Activated CD8-positive, alpha-beta T cell treated with anti-CD3 and anti-CD28 coated beads for 36 hours (primary cell): ENCODE measurements at regions not wholly inside any gene's neighbourhood (a gene's known extent, or its start where the extent isn't known, plus 50 kb on each side); places are given as distances from the start of the nearest gene placed in this dataset.

ENCODE experiments used
- ATAC-seq: fragments of 200-7000 bp; cut with Tn5 transposase; one replicate; pipeline ENCODE4 v1.10.0; 2021; ENCODE audit warnings: mild to moderate bottlenecking, moderate library complexity
- CTCF ChIA-PET: fragments of 350-600 bp; sonication (Branson Sonifier 250); formaldehyde crosslinking; loops from one replicate; lab custom pipeline; 2021; ENCODE audit warnings: antibody characterized with exemption; lab: Charles Lee
- POLR2A ChIA-PET: fragments of 350-600 bp; sonication (Branson Sonifier 250); formaldehyde crosslinking; loops from one replicate; lab custom pipeline; 2021; ENCODE audit warnings: antibody characterized with exemption; lab: Charles Lee
- DNase-seq: peaks from one replicate; pipeline ENCODE4 v3.0.0-alpha.2; 2020
- H3K27ac Mint-ChIP-seq: one replicate; pipeline ENCODE4 v1.8.0; 2021; ENCODE audit warnings: mild to moderate bottlenecking, mixed read lengths
- H3K27me3 Mint-ChIP-seq: one replicate; pipeline ENCODE4 v1.8.0; 2021; ENCODE audit warnings: mixed read lengths
- H3K36me3 Mint-ChIP-seq: one replicate; pipeline ENCODE4 v1.8.0; 2021; ENCODE audit warnings: low read depth, mixed read lengths
- H3K4me1 Mint-ChIP-seq: one replicate; pipeline ENCODE4 v1.8.0; 2021; ENCODE audit warnings: low read depth, mixed read lengths
- H3K4me3 Mint-ChIP-seq: one replicate; pipeline ENCODE4 v1.8.0; 2021; ENCODE audit warnings: mild to moderate bottlenecking, moderate library complexity, mixed read lengths
- H3K9me3 Mint-ChIP-seq: one replicate; pipeline ENCODE4 v1.8.0; 2021; ENCODE audit warnings: mixed read lengths
- intact Hi-C: fragments of 100-400 bp; cut with micrococcal nuclease; formaldehyde crosslinking; loops from one replicate; pipeline ENCODE4 v1.10.0; 2022
- TF ChIP-seq, protein P1 (sequence below): fragments of 200-600 bp; IDR thresholded peaks from one replicate; pipeline ENCODE4 v1.8.0; 2022; ENCODE audit warnings: antibody characterized with exemption, mild to moderate bottlenecking

DNA sequence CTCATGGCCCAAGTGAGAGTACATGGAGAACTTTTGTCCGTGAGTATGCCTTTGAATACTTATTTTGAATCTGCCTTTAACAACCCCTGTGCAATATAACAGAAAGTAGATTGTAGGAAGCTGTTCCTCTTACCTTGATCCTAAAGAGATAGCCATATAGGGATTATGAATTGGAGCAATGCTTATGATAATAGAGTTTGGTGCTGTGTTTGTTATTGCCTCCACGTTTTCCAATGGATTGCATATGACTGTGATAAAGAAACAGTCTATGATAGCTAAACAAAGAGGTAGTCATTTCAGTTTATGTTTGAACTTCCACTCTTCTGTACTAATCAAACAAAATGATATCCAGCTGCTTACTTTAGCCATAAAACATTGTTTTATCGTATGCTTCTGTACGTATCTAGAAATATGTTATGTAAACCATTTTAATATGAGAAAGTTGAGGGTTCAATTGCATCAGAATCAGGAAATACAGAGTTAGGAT, 199.6 kb upstream of the RGMB start:
- Mint-ChIP-seq H3K27me3 (peaks cover 1% of the 10 kb centered on the region), H3K36me3 (no peaks in the 10 kb centered on the region), H3K9me3 (no peaks in the 10 kb centered on the region), H3K4me3 (no peak overlapping the region), H3K27ac (no peak overlapping the region), H3K4me1 (no peaks in the 10 kb centered on the region)
- intact Hi-C loops: no loop called here
- TF ChIP-seq, protein P1, sequence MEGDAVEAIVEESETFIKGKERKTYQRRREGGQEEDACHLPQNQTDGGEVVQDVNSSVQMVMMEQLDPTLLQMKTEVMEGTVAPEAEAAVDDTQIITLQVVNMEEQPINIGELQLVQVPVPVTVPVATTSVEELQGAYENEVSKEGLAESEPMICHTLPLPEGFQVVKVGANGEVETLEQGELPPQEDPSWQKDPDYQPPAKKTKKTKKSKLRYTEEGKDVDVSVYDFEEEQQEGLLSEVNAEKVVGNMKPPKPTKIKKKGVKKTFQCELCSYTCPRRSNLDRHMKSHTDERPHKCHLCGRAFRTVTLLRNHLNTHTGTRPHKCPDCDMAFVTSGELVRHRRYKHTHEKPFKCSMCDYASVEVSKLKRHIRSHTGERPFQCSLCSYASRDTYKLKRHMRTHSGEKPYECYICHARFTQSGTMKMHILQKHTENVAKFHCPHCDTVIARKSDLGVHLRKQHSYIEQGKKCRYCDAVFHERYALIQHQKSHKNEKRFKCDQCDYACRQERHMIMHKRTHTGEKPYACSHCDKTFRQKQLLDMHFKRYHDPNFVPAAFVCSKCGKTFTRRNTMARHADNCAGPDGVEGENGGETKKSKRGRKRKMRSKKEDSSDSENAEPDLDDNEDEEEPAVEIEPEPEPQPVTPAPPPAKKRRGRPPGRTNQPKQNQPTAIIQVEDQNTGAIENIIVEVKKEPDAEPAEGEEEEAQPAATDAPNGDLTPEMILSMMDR: no peak
- ChIA-PET CTCF (no interaction called here), POLR2A (no interaction called here)
- no peak for ATAC-seq
- DNase-seq: no peak

DNA sequence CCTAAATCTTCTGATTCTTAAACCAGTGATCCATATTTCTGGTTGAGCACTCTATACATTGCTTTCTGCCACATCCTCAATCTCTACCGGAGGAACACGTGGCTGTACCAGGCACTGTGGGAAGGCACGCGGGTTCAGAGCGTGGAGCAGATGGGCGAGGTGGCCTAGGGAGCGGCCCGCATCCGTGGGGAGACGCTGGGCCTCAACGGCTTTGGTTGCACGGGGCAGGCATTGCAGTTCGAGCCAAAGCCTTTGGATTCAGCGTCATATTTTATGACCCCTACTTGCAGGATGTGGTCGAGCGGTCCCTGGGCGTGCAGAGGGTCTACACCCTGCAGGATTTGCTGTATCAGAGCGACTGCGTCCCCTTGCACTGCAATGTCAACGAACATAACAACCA, 197.2 kb upstream of the RGMB start:
- TF ChIP-seq, protein P1: no peak
- H3K4me3 Mint-ChIP-seq: no peak overlapping the region
- no peak overlapping the region for H3K27ac Mint-ChIP-seq
- DNase-seq (no peak), ATAC-seq (no peak)
- H3K27me3 Mint-ChIP-seq: peaks cover 4% of the 10 kb centered on the region
- POLR2A ChIA-PET: no interaction called here
- CTCF ChIA-PET: no interaction called here
- no peaks in the 10 kb centered on the region for H3K4me1 Mint-ChIP-seq
- no peaks in the 10 kb centered on the region for H3K36me3 Mint-ChIP-seq
- H3K9me3 Mint-ChIP-seq: no peaks in the 10 kb centered on the region
- intact Hi-C loops: no loop called here

DNA sequence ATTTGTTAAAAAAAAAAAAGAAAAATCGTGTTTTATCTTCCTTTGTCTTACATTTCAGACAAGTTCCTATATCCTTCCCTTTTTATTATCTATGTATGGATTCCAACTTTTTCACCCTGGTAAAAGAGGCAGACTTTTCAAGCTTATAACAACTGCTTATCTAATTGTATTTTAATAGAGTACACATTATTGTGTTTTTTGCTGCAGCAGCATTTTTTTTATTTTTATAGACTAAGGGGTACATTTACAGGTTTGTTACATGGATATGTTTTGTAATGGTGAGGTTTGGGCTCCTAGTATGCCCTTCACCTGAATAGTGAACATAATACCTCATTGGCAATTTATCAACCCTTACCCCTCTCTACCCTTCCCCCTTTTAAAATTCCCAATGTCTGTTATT, 195.0 kb upstream of the RGMB start:
- intact Hi-C loops: no loop called here
- ATAC-seq: no peak
- CTCF ChIA-PET: no interaction called here

DNA sequence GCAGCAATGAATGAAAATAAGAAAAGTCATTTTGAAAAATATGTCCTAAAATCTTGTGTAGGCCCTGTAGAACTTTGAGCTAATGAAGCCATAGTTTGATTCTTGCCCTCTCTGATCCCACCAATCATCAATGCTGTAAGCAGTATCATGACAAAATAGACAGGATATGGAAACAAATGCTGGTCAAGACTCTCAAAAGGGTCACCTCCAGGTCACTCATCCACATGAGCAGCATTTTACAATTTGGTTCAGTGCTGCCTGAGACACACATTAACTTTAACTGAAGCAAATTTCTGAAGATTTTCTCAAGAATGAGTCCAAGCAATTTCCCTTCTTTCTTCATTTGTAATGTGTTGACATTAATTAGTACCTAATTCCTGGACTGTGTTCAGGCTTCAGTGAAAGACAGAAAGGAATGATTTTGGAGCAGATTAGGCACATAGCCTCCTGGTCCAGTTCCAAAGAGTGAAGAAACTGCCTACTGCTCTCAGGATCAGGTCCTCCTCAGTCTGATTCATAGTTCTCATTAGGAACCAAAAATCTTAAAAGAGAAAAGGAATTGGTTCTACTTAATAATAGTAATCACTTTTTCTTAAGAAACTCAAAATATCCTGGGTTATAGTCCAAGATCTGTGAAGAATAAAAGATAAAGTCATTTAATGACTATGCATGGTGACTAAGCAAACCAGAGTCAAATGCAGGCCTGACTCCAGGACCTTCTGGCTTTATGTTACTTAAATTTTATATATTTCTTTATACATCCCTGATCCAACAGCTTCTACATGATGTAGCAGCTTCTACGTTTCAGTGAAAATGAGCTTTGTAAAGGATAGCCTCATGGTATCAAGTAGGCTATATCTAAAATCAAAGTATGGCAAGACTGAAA, 192.1 kb upstream of the RGMB start:
- intact Hi-C loops: no loop called here
- no peaks in the 10 kb centered on the region for H3K9me3 Mint-ChIP-seq
- H3K4me3 Mint-ChIP-seq: no peak overlapping the region
- no peaks in the 10 kb centered on the region for H3K4me1 Mint-ChIP-seq
- ATAC-seq: no peak
- H3K27ac Mint-ChIP-seq: no peak overlapping the region
- CTCF ChIA-PET: no interaction called here
- POLR2A ChIA-PET: no interaction called here
- H3K27me3 Mint-ChIP-seq: peaks cover 4% of the 10 kb centered on the region
- no peak for DNase-seq
- H3K36me3 Mint-ChIP-seq: no peaks in the 10 kb centered on the region
- TF ChIP-seq, protein P1: no peak

More for the DNA sequence above, 195.0 kb upstream of the RGMB start:
- Mint-ChIP-seq H3K4me1 (no peaks in the 10 kb centered on the region), H3K27me3 (peaks cover 4% of the 10 kb centered on the region), H3K36me3 (no peaks in the 10 kb centered on the region), H3K4me3 (no peak overlapping the region), H3K27ac (no peak overlapping the region), H3K9me3 (no peaks in the 10 kb centered on the region)
- TF ChIP-seq, protein P1: no peak
- POLR2A ChIA-PET: no interaction called here
- no peak for DNase-seq

DNA sequence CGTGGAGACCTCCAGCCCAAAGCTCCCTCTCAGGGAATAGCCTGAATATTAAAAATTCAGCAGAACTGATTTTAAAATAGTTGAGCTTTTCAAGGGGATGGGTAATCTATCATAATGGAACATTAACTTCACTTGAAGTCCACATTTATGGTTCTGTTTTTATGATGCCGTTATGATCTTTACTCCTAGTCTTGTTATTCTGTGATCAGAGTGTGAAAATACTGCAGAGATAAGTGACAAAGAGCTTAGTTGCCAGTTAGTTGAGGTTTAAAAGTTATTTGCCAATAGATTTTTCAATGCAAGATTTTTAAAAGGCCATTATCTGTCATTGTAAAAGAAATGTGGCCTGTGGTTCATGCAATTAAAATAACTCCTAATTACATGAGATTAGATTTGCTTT, 189.9 kb upstream of the RGMB start:
- H3K4me3 Mint-ChIP-seq: no peak overlapping the region
- ChIA-PET CTCF (no interaction called here), POLR2A (no interaction called here)
- ATAC-seq (no peak), DNase-seq (no peak)
- H3K27me3 Mint-ChIP-seq: peaks cover 3% of the 10 kb centered on the region
- no peaks in the 10 kb centered on the region for H3K4me1 Mint-ChIP-seq
- H3K27ac Mint-ChIP-seq: no peak overlapping the region
- TF ChIP-seq, protein P1: no peak
- no peaks in the 10 kb centered on the region for H3K36me3 Mint-ChIP-seq
- no peaks in the 10 kb centered on the region for H3K9me3 Mint-ChIP-seq
- intact Hi-C loops: no loop called here
